ENCODE measurements at regions not wholly inside any gene's neighbourhood (a gene's known extent, or its start where the extent isn't known, plus 50 kb on each side); places are given as distances from the start of the nearest gene placed in this dataset.

GRCh38 chr5:3401635-3402034 is 194.0 kb upstream of the IRX1 start:
- no peaks in the 10 kb centered on the region for H3K27me3 Mint-ChIP-seq (ENCODE audit: unreplicated experiment)
- H3K27ac Mint-ChIP-seq (ENCODE audit: unreplicated experiment): no peak overlapping the region
- H3K9me3 Mint-ChIP-seq (ENCODE audit: unreplicated experiment): peaks cover 39% of the 10 kb centered on the region
- H3K4me1 Mint-ChIP-seq (ENCODE audit: unreplicated experiment): no peaks in the 10 kb centered on the region
- no peak for DNase-seq (ENCODE audit: extremely low spot score, unreplicated experiment)
- H3K36me3 Mint-ChIP-seq (ENCODE audit: unreplicated experiment): no peaks in the 10 kb centered on the region
- no peak overlapping the region for H3K4me3 Mint-ChIP-seq (ENCODE audit: unreplicated experiment)
- TF ChIP-seq CTCF (IDR thresholded peaks at IDR 0.05): no peak

GRCh38 chr5:3400659-3401058 is 195.0 kb upstream of the IRX1 start:
- Mint-ChIP-seq H3K4me1 (ENCODE audit: unreplicated experiment) (no peaks in the 10 kb centered on the region), H3K9me3 (ENCODE audit: unreplicated experiment) (peaks cover 31% of the 10 kb centered on the region), H3K36me3 (ENCODE audit: unreplicated experiment) (no peaks in the 10 kb centered on the region), H3K27ac (ENCODE audit: unreplicated experiment) (no peak overlapping the region), H3K4me3 (ENCODE audit: unreplicated experiment) (no peak overlapping the region), H3K27me3 (ENCODE audit: unreplicated experiment) (no peaks in the 10 kb centered on the region)
- no peak for TF ChIP-seq CTCF (IDR thresholded peaks at IDR 0.05)
- no peak for DNase-seq (ENCODE audit: extremely low spot score, unreplicated experiment)

GRCh38 chr5:3394891-3395599 is 200.6 kb upstream of the IRX1 start:
- peaks cover 10% of the 10 kb centered on the region for H3K9me3 Mint-ChIP-seq (ENCODE audit: unreplicated experiment)
- H3K4me1 Mint-ChIP-seq (ENCODE audit: unreplicated experiment): no peaks in the 10 kb centered on the region
- no peaks in the 10 kb centered on the region for H3K27me3 Mint-ChIP-seq (ENCODE audit: unreplicated experiment)
- no peak for TF ChIP-seq CTCF (IDR thresholded peaks at IDR 0.05)
- no peak for DNase-seq (ENCODE audit: extremely low spot score, unreplicated experiment)
- no peak overlapping the region for H3K4me3 Mint-ChIP-seq (ENCODE audit: unreplicated experiment)
- H3K36me3 Mint-ChIP-seq (ENCODE audit: unreplicated experiment): no peaks in the 10 kb centered on the region
- no peak overlapping the region for H3K27ac Mint-ChIP-seq (ENCODE audit: unreplicated experiment)

GRCh38 chr5:3393920-3394597 is 201.6 kb upstream of the IRX1 start:
- no peak overlapping the region for H3K4me3 Mint-ChIP-seq (ENCODE audit: unreplicated experiment)
- no peaks in the 10 kb centered on the region for H3K4me1 Mint-ChIP-seq (ENCODE audit: unreplicated experiment)
- no peak overlapping the region for H3K27ac Mint-ChIP-seq (ENCODE audit: unreplicated experiment)
- H3K27me3 Mint-ChIP-seq (ENCODE audit: unreplicated experiment): no peaks in the 10 kb centered on the region
- TF ChIP-seq CTCF (IDR thresholded peaks at IDR 0.05): no peak
- no peaks in the 10 kb centered on the region for H3K36me3 Mint-ChIP-seq (ENCODE audit: unreplicated experiment)
- peaks cover 1% of the 10 kb centered on the region for H3K9me3 Mint-ChIP-seq (ENCODE audit: unreplicated experiment)
- DNase-seq (ENCODE audit: extremely low spot score, unreplicated experiment): no peak

- no peak for DNase-seq (ENCODE audit: extremely low spot score, unreplicated experiment)
- Mint-ChIP-seq H3K36me3 (ENCODE audit: unreplicated experiment) (no peaks in the 10 kb centered on the region), H3K9me3 (ENCODE audit: unreplicated experiment) (peaks cover 4% of the 10 kb centered on the region)
Measured at GRCh38 chr5:3393122-3393919, 202.3 kb upstream of the IRX1 start.

More at GRCh38 chr5:3393122-3393919, 202.3 kb upstream of the IRX1 start:
- TF ChIP-seq CTCF (IDR thresholded peaks at IDR 0.05): no peak
- Mint-ChIP-seq H3K4me1 (ENCODE audit: unreplicated experiment) (no peaks in the 10 kb centered on the region), H3K4me3 (ENCODE audit: unreplicated experiment) (no peak overlapping the region), H3K27ac (ENCODE audit: unreplicated experiment) (no peak overlapping the region), H3K27me3 (ENCODE audit: unreplicated experiment) (no peaks in the 10 kb centered on the region)
